Activated CD4-positive, alpha-beta T cell treated with anti-CD3 and anti-CD28 coated beads, Interleukin-2, Interleukin-4, amounts not matched to agents 100 ng/mL and 50 ng/mL, durations not matched to agents 16 hours and 8 hours (primary cell): ENCODE measurements at regions not wholly inside any gene's neighbourhood (a gene's known extent, or its start where the extent isn't known, plus 50 kb on each side); places are given as distances from the start of the nearest gene placed in this dataset.

ENCODE experiments used
- DNase-seq: peaks from one replicate; pipeline ENCODE4 v3.0.0-alpha.2; 2020; ENCODE audit warnings: low spot score

DNA sequence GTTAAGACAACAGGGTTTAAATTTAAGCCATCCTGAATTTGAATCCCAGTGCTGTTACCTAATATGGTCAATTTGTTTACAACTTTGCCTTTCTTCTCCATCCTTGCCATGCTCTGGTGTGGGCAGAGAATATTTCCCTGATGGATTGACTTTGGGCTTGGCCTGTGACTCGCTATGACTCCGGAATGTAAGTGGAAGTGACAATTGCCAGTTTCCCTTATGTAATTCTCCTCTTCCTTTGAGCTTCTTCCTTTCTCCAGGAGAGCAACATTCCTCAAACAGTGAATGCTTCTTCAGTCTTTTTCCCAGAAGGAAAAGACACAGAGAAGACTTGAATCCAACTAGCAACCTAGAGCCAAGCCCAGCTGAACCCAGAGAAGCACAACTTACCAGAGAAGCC is 159.1 kb downstream of the LURAP1L start:
- no peak for DNase-seq

DNA sequence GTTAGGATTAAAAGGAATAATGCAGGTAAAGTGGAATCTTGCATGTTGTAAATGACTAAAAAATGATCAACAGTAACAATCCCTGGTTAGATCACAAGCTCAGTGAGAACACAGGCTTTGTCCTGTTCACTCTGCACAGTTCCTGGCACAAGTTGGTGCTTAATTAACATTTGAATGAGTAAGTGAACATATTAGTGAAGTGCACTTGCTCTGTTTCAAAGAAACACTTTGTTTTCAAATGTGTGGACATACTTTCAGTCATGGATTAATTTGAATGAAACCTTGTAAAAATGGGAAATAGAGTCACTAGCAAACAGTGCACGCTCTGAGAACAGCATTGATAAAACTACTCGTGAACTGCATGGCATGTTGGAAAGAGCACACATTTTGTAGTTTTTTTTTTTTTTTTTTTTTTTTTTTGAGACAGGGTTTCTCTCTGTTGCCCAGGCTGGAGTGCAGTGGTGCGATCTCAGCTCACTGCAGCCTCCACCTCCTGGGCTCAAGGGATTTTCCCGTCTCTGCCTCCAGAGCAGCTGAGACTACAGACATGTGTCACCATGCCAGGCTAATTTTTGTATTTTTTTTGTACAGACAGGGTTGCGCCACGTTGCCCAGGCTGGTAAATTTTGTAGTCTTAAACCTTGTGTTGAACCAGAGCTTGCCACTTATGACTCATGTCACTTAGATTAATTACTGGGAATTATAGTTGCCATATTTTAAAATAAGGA is 159.9 kb downstream of the LURAP1L start:
- DNase-seq: no peak

DNA sequence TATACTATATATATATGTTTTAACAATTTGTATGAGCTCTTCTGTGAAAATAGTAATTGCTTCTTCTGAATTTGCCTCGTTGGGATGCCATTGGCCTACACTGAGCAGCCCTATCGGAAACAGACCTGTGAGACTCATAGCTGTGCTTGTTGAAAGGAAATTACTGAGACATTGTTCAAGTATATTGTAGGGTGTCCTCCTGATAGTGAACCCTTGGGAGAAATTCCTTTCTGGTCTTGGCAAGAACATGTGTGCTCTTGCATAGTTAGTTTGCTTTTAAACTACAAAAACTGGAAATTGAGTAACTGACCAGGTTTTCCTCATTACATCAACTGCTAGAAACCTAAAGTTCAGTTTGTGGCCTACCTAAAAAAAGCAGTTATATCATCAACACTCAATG is 160.9 kb downstream of the LURAP1L start:
- no peak for DNase-seq

DNA sequence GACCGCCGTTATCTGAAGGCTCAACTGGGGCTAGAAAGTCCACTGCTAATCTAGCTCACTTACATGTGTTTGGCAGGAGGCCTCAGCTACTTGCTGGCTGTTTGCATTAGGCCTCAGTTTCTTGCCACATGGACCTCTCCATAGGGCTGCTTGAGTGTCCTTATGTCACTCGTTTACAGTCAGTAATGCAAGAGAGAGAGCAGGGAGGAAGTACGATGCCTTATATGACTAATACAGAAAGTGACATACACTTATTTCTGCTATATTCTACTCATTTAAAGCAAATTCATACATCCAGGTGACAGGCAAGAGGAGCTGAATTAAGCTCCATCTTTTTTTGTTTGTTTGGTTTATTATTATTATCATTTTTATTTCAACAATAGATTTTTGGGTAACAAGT is 179.6 kb downstream of the LURAP1L start:
- DNase-seq: no peak

DNA sequence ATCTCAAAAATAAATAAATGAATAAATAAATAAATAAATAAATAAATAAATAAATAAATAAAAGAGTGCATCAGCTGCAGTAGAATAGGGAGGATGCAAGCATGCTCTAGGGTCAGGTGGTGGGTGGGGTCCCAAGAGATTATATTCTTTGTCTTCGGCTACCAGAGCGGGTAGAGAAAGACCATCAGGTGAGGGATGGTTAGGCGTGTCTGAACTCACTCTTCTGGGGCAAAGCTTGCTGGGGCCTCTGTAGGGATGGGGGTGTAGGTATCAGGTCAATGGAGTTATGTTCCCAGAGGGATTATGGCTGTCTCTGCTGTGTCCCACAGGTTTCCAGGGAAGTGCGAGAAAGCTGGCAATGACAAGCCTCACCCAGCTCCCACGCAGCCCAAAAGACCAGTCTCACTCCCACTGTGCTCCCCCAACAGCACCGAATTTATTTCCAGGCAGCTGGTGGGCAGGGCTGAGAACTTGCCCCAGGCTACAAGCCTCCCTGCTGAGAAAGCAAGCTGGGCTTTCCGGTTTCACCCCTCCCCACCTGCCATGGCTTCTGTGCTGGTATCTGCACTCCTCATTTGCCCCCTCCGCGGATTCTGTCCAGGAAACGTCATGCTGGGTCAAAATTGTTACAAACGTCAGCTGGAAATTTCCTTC is 180.8 kb downstream of the LURAP1L start:
- DNase-seq: no peak

DNA sequence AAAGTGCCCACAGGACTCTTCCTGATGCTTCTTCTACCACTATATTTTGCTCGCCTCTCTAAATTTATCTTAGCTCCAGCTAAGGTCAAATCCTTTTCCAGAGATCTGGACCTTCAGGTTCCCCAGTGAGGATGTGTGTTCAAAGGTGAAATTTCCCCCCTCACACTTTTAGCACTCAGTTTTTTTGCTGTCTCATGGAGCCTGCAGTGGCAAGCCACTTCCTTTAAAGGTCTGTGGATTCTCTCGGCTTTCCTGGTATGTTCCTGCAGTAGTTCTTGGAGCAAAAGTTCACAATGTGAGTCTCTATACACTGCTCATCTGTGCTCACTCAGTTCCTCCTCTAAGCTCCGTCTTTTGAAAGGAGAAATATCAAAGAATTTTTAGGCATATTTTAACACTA is 181.4 kb downstream of the LURAP1L start:
- DNase-seq: no peak

DNA sequence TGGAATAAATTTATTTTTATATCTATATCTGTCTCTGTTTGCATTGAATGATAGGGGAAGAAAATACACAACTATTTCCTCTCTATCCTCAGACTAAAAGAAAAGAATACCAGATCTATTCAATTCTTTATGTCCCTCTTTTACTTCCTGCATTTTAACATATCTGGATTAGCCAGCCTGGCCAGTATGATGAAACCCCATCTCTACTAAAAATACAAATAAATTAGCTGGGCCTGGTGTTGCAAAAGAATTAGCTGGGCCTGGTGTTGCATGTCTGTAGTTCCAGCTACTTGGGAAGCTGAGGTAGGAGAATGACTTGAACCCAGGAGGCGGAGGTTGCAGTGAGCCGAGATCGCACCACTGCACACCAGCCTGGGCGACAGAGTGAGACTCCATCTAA is 182.0 kb downstream of the LURAP1L start:
- DNase-seq: no peak

DNA sequence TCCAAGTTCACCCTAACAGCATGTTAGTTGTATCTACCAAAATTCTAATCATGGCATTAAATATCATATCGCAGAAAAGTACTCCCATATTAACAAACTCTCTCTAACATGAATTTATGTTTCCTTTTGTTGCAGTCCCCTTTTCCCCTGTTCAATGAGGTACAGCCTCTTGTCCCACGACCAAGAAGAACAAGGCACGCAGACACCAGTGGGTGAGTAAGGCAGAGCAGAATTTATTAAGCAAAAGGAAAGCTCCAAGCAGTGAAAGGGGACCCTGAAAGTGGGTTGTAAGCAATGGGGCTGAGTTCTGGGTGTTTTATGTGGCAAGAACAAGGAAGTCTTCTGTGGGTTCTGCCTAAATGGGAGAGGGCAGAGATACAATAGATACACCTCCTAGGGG is 183.5 kb downstream of the LURAP1L start:
- DNase-seq: no peak

DNA sequence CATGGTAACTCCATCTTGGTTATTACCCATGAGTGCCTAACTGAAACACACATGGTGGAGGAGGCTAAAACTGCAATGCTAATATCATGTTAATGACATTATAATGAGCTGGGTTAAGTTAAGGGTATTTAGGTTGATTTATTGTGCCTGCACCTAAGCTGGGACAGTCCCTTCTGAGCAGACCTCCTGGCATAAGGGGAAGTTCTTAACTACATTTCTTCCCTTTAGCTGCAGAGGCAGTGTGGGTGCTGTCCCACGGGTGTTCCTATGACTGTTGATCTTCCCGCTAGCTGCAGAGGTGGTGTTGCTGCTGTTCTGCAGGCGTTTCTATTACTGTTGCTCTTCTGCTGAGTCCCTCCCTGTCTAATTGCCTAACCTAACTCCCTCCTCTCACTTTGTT is 183.9 kb downstream of the LURAP1L start:
- no peak for DNase-seq

DNA sequence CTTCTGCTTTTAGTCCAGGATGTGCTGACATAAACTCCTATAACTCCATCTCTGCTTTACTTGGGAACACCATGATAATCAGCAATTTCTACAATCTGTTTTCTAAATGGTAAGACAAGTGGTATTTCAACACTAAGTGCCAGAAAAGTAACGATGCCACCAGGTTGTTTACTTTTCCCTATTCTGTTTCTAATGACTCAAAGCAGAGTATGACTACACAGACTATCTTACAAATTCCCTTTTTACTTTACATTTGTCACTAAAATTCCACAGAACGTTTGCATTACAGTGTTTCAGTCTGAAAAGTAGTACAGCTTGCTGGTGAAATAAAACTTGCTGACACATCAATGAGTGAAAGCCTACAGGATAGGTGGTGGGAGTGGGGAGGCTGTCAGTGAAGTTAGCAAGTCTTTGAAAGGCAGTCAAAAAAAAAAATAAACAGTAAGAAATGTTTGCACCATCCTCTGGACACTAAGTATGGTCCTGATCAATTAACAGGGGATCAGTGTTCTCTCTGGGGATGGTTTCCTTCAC is 186.5 kb downstream of the LURAP1L start:
- no peak for DNase-seq

DNA sequence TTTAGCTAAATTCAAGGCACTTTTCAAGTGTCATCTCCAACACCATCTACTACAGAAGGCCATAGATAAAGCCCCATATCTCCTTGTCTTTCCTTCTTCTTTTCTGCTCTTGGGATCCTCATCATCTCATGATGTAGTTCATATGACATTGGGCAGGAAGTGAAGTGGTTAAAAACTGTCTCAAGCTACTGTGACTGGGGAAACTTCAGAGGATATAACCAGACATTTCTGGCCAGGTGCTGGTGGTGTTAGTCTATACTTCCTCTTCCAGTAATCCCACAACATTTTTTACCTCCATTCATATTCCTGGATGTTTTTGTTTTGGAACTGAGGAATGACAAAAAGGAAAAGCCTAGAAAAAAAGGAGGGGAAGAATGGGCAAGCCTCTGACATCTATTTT is 188.7 kb downstream of the LURAP1L start:
- DNase-seq: no peak

DNA sequence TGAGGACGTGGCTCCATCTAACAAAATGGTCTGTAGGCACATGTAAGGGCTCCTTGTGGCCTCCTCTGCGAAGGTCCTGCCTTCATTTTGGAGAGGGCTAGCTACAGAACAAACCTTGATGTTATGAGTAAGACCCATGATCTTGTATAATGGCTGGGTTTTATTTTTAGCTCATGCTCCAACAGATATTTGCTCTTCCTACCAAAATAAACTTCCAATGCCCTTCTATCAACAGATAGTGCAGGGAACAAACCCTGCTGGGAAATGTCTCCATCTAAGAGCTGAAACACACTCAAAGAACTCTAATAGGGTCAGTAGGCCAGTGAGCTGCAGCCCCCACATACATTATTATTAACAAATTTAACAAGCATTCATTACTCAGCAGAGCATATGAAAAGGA is 189.5 kb downstream of the LURAP1L start:
- no peak for DNase-seq

DNA sequence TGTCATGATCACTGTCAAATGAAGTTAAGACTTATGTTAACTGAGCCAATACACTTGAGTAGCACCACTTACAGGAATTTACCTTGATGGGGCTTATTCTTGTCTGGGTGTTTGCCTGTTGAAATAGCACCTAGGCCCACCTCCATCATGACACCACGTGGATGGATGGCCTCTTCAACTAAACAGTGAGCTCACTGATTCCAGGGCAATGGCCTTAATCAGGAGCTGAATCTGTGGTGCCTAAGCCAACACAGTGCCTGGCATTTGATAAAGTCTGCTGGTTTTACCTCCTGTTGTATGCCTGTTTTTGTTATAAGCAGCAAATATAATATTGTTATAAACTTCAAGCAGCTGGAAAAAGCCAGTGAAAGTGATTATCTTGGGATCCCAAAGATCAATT is 190.5 kb downstream of the LURAP1L start:
- DNase-seq: no peak

DNA sequence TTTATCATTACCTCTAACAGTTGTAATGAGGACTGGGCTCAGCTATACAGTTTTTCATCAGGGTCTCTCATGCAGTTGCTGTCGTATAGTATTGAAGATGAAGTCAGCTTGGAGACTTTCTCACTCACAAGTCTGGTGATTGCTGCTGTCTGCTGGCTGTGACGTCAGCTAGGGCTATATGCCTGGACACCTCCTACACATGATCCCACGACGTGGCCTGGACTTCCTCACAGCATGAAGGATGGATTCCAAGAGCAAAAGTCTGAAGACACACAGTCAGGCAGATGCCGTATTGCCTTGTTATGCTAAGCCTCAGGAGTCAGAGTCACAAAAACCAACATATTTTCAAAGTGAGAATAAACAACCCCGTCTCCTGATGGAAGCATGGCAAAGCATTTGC is 193.3 kb downstream of the LURAP1L start:
- no peak for DNase-seq

DNA sequence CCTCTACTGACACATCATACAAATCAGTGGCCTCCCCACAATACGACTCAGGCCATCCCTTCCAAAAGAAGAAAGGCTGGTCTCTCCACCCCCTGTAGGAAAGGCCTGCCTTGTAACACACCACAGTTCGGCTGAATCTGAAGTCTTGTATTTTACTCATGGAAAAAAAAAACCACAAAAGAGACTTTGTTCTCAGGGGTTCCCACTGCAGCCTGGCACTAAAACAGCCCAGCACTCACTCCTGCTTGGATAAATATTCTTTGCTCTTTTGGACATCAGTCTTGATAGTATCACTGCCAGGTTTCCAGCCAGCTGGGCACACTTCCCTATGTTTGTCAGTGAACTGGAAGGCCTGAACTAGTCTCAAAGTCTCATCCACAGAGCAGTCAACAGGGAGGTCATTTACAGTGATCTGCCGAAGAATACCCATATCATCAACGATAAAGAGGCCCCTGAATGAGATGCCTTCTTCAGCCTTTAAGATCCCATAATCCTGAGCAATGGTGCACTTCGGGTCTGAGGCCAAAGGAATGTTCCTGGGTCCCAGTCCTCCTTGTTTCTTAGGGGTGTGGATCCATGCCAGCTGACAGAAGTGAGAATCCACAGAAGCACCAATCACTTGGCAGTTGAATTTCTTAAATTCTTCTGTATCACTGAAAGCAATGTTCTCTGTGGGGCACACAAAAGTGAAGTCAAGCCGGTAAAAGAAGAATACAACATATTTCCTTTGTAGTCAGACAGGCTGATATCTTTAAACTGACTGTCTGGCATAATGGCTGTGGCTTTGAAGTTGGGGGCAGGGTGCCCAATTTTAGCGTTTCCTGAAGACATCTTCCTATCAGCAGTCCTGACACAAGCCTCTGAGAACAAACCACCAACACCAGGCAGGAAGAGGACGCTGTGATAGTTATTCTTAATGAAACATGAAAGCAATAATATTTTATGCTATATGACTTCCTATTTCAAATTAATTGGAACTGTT is 198.1 kb downstream of the LURAP1L start:
- no peak for DNase-seq

DNA sequence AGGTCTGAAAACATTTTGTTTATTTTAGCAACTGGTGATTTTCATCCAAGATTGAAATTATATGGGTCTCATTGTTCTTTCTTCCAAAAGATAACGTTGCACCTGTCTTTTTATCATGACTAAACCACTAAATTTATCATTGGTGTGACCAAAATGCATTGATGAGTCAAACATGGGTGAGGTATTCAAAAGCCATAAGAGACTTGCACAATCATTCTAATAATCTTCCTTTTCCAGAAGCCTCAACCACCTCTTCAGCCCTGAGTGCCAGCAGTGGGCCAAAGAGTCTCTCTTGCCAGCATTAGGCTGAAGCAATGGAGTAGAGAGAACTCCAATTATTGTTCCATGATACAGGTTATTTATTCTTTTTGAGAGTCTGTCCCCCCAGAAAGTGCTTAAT is 198.9 kb downstream of the LURAP1L start:
- no peak for DNase-seq

DNA sequence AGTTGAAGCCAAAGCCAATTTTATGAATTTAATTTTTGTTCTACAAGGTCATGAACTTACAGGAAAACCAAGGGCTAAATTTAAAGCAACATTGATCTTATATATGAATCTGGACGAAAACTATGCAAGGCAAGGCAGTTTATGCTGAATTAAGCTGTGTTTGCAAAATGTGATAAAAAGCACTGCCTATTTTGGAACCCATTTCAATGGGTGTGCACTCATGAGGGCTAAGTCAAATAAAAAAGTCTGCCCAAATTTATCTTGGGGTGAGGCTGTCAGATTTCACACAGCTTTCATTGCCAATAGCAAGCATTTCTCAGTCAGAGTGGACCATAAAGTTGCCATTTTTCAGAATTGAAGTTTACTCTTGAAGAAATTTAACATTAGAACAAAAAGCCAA is 199.9 kb downstream of the LURAP1L start:
- DNase-seq: no peak

DNA sequence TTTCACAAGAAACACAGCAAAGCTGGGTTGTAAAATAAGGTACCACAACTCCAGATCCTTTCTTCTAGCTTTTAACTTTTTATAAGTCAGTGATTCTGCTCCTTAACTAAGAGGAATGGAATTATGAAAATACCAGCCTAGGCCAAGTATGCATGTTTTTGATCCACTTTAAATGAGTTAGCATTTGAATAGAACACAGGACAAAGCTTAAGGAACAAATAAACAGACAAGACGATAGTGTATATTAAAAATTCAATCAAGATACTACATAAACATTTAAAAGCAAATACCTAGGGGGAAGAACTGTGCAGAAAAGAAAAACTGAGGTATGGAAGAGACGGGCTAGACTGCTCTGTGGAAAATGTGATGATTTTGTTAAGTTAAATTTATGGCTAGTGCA is 200.7 kb downstream of the LURAP1L start:
- DNase-seq: no peak

DNA sequence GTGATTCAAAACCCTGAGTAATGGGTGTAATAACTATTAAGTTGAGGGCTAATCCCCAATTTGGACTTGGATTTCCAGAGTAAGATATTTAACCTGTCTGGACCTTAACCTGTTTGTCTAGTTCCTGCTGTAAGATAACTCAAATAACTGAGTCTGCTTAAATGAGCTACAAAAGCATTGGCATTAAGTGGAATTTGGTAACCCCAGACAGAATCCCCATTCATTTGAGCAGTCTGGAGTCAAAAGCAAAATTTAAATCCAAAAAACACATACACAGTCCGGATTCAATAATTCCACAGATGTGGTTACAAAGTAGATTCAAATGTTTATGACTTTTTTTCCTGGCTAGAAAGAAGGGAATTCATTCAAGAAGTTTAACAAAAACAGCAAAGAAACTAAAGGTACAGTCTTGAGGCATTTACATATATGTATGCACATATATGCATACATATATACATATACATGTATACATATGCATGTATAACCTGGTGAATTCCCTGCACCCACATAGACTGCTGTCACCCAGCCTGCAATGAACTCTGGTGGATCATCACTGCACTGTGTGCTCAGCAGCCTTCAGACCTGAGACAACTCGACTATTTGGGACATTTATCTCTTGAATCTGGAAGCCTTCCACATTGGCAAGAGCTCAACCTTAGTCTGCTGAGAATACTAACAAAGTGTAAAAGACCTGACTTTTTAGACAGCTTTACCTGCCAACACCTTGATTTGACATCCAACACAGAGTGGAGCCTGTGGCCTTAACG is 205.4 kb downstream of the LURAP1L start:
- DNase-seq: no peak

DNA sequence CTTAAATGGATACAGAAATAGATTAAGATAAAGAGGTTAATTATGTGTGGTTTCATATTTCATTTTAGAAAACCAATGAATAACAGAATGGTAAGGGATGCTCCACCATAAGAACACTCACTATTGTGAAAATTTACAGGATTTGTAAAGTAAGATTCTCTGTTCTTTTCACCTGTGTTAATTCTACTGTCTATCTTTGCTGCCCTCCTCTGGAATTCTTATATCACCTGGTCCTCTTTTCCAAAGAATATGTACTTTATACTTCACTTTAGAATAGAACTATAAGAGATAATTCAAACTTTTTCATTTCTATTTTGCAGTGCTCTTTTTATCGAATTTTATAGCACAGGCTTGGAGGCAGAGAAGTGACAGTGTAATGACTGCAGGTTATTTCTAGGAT is 213.4 kb downstream of the LURAP1L start:
- DNase-seq: no peak

DNA sequence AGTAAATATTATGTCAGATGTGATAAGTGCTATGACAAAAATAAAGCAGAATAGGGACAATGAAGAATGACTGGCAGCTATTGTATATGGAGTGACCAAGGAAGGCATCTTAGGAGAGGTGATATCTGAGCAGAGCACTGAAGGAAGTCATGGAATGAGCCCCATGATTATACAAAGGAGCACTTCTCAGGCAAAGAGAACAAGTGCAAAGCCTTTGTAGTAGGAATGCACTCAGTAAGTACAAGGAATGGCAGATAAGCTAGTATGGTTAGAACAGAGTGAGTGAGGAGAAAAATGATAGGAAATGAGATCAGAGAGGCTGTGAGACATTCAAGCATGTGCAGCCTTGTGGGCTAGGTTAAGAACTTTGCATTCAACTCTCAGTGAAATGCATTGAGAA is 214.8 kb downstream of the LURAP1L start:
- DNase-seq: no peak

DNA sequence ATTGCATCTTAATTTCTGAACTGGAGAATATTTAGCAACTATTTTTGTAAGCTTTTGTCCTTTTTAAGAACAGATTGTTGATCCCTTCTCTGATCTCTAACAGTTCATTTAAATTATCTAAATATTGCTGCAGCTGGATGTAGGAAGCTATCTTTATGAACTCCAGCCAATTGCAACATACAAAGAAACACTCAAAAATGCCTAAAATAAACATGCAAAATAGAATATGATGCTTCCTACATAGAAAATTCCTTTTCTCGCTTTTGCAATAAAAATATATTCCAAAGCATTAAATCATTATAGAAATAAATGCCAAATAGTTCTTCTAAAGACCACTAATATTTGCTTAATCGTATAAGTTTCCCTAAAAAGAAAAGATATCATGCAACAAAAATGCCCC is 218.6 kb downstream of the LURAP1L start:
- DNase-seq: no peak
